H1 (cell line): ENCODE measurements at regions not wholly inside any gene's neighbourhood (a gene's known extent, or its start where the extent isn't known, plus 50 kb on each side); places are given as distances from the start of the nearest gene placed in this dataset.
A peak's percentile ranks its signal among the peaks of the same experiment; 100 is the strongest.

ENCODE experiments used
- CTCF ChIA-PET: fragments of 300-600 bp; sonication (Branson Sonifier 250); formaldehyde crosslinking; loops from one replicate; lab custom pipeline; 2021; ENCODE audit not compliant: partially characterized antibody; lab: Charles Lee
- POLR2A ChIA-PET: fragments of 300-600 bp; sonication (Branson Sonifier 250); formaldehyde crosslinking; loops from one replicate; lab custom pipeline; 2021; ENCODE audit warnings: inconsistent platforms; ENCODE audit not compliant: partially characterized antibody; lab: Charles Lee
- DNase-seq, 2 experiments: peaks; one replicate each; pipeline versions ENCODE4 v3.0.0 to v3.0.0-alpha.2; 2010 to 2022; ENCODE audit warnings: low spot score in 2 of 2, low read depth in 1 of 2, mixed read lengths in 1 of 2
- FAIRE-seq: peaks from 2 replicates; lab custom pipeline; 2011; peaks lifted over from hg19 to GRCh38; lab: Jason Lieb, UNC
- H2AFZ ChIP-seq: 2 replicates; pipeline ENCODE4 v1.8.1; 2012; ENCODE audit warnings: low read length, inconsistent platforms
- H2AK5ac ChIP-seq: 2 replicates; pipeline ENCODE4 v1.6.1; 2013; ENCODE audit warnings: low read depth, low read length
- H2BK120ac ChIP-seq: replicated peaks from 2 replicates; pipeline ENCODE3; 2013; ENCODE audit warnings: low read depth, low read length, inconsistent platforms
- H2BK12ac ChIP-seq: 2 replicates; pipeline ENCODE4 v1.6.1; 2013; ENCODE audit warnings: low read depth, low read length
- H2BK15ac ChIP-seq: 2 replicates; pipeline ENCODE4 v1.6.1; 2013; ENCODE audit warnings: low read length
- H2BK20ac ChIP-seq: 2 replicates; pipeline ENCODE4 v1.6.1; 2013; ENCODE audit warnings: low read length
- H2BK5ac ChIP-seq: 2 replicates; pipeline ENCODE4 v1.6.1; 2013; ENCODE audit warnings: low read depth, low read length
- H3K14ac ChIP-seq: 2 replicates; pipeline ENCODE4 v1.6.1; 2013; ENCODE audit warnings: inconsistent platforms; ENCODE audit not compliant: insufficient read length
- H3K18ac ChIP-seq: 2 replicates; pipeline ENCODE4 v1.6.1; 2013; ENCODE audit warnings: low read length; ENCODE audit errors: extremely low read depth
- H3K23ac ChIP-seq: 2 replicates; pipeline ENCODE4 v1.6.1; 2013; ENCODE audit warnings: inconsistent platforms; ENCODE audit not compliant: insufficient read length
- H3K23me2 ChIP-seq: 2 replicates; pipeline ENCODE4 v1.6.1; 2013; ENCODE audit warnings: low read depth, low read length
- H3K27ac ChIP-seq: 2 replicates; pipeline ENCODE4 v1.6.1; 2011; ENCODE audit warnings: low read depth, low read length, inconsistent platforms
- H3K27me3 ChIP-seq, 4 experiments: replicated peaks in 1 of 4; 1 replicate in 1 of 4; 2 replicates in 3 of 4; pipeline versions ENCODE4 v1.6.1 to v1.8.1; 2011 to 2013; ENCODE audit warnings: low read length in 3 of 4, mild to moderate bottlenecking in 3 of 4, inconsistent platforms in 2 of 4, mixed read lengths in 2 of 4, moderate library complexity in 1 of 4; ENCODE audit not compliant: control insufficient read depth in 3 of 4, insufficient read depth in 3 of 4; ENCODE audit errors: extremely low read depth in 1 of 4
- H3K36me3 ChIP-seq, 4 experiments: 2 replicates each; pipeline versions ENCODE4 v1.6.1 to v1.8.1; 2011 to 2013; ENCODE audit warnings: mild to moderate bottlenecking in 4 of 4, low read length in 3 of 4, moderate library complexity in 2 of 4, control low read depth in 1 of 4, inconsistent platforms in 1 of 4; ENCODE audit not compliant: insufficient read depth in 4 of 4, control insufficient read depth in 2 of 4
- H3K4ac ChIP-seq: replicated peaks from 2 replicates; pipeline ENCODE3; 2013; ENCODE audit warnings: low read length, low read depth, mixed read lengths, inconsistent platforms; ENCODE audit not compliant: insufficient read length
- H3K4me1 ChIP-seq, 4 experiments: replicated peaks in 1 of 4; 1 replicate in 1 of 4; 2 replicates in 3 of 4; pipeline versions ENCODE4 v1.6.1 to v1.8.1; 2011 to 2013; ENCODE audit warnings: low read length in 3 of 4, inconsistent platforms in 2 of 4, mixed read lengths in 1 of 4; ENCODE audit not compliant: insufficient read depth in 4 of 4, control insufficient read depth in 3 of 4
- H3K4me2 ChIP-seq, 2 experiments: 2 replicates each; pipeline versions ENCODE4 v1.6.1 to v1.8.1; 2011 to 2013; ENCODE audit warnings: low read depth in 2 of 2, low read length in 2 of 2, control low read depth in 1 of 2, inconsistent platforms in 1 of 2, mild to moderate bottlenecking in 1 of 2; ENCODE audit not compliant: insufficient read depth in 1 of 2
- H3K4me3 ChIP-seq, 4 experiments: fragments of 200-600, 300-600 bp in 1 of 4; sonication (generic), shearing (Covaris generic), sonication (Bioruptor Twin) in 1 of 4; 2 replicates each; pipeline versions ENCODE4 v1.5.1 to v1.8.1; 2011 to 2016; ENCODE audit warnings: low read length in 4 of 4, low read depth in 3 of 4, control low read depth in 2 of 4, inconsistent platforms in 2 of 4, mild to moderate bottlenecking in 2 of 4, mixed read lengths in 1 of 4, moderate library complexity in 1 of 4; ENCODE audit not compliant: insufficient read depth in 2 of 4; ENCODE audit errors: extremely low read depth in 1 of 4
- H3K56ac ChIP-seq: replicated peaks from 2 replicates; pipeline ENCODE3; 2013; ENCODE audit warnings: low read depth, mild to moderate bottlenecking, mixed read lengths, low read length, inconsistent platforms; ENCODE audit not compliant: insufficient read length
- H3K79me1 ChIP-seq: 2 replicates; pipeline ENCODE4 v1.6.1; 2013; ENCODE audit warnings: low read depth, low read length, control low read depth
- H3K79me2 ChIP-seq, 2 experiments: 2 replicates each; pipeline versions ENCODE4 v1.6.1 to v1.8.1; 2012 to 2013; ENCODE audit warnings: low read length in 2 of 2, mild to moderate bottlenecking in 2 of 2, inconsistent platforms in 1 of 2; ENCODE audit not compliant: insufficient read depth in 2 of 2, control insufficient read depth in 1 of 2
- H3K9ac ChIP-seq, 4 experiments: replicated peaks in 1 of 4; 1 replicate in 1 of 4; 2 replicates in 3 of 4; pipeline versions ENCODE4 v1.6.1 to v1.8.1; 2011 to 2013; ENCODE audit warnings: low read depth in 3 of 4, low read length in 3 of 4, control low read depth in 2 of 4, mild to moderate bottlenecking in 2 of 4, moderate library complexity in 2 of 4, inconsistent platforms in 1 of 4; ENCODE audit errors: extremely low read depth in 1 of 4
- H3K9me3 ChIP-seq, 2 experiments: 2 replicates each; pipeline versions ENCODE4 v1.6.1 to v1.8.1; 2012 to 2013; ENCODE audit warnings: mild to moderate bottlenecking in 2 of 2, moderate library complexity in 2 of 2, control low read depth in 1 of 2, inconsistent platforms in 1 of 2, low read depth in 1 of 2, low read length in 1 of 2, mixed read lengths in 1 of 2; ENCODE audit not compliant: insufficient read depth in 2 of 2
- H4K20me1 ChIP-seq, 2 experiments: replicated peaks in 1 of 2; 2 replicates each; pipeline versions ENCODE3 to v1.8.1; 2011 to 2013; ENCODE audit warnings: inconsistent platforms in 2 of 2, low read length in 2 of 2, mild to moderate bottlenecking in 1 of 2; ENCODE audit not compliant: insufficient read depth in 2 of 2, control insufficient read depth in 1 of 2
- H4K5ac ChIP-seq: 2 replicates; pipeline ENCODE4 v1.6.1; 2013; ENCODE audit warnings: low read length, low read depth, mixed read lengths, inconsistent platforms; ENCODE audit not compliant: insufficient read length
- H4K8ac ChIP-seq: 2 replicates; pipeline ENCODE4 v1.8.0; 2013; ENCODE audit warnings: mild to moderate bottlenecking, moderate library complexity, low read length, inconsistent platforms; ENCODE audit not compliant: insufficient read depth; ENCODE audit errors: extremely low read depth
- H4K91ac ChIP-seq: replicated peaks from 2 replicates; pipeline ENCODE3; 2013; ENCODE audit warnings: low read length, mixed read lengths, inconsistent platforms; ENCODE audit not compliant: insufficient read length
- EGR1 ChIP-seq: IDR thresholded peaks from 2 replicates; pipeline ENCODE4 v1.6.1; 2011; ENCODE audit warnings: low read depth, low read length, borderline replicate concordance
- JUND ChIP-seq: IDR thresholded peaks from 2 replicates; pipeline ENCODE4 v1.6.1; 2011; ENCODE audit warnings: mild to moderate bottlenecking, improper control_type of control experiment, low read length
- MAFK ChIP-seq: IDR thresholded peaks from 2 replicates; pipeline ENCODE4 v1.6.1; 2012; ENCODE audit warnings: low read depth, mild to moderate bottlenecking, improper control_type of control experiment, low read length
- POLR2A ChIP-seq, 2 experiments: IDR thresholded peaks; 1 replicate in 1 of 2; 2 replicates in 1 of 2; pipeline ENCODE4 v1.6.1; 2011; ENCODE audit warnings: low read depth in 2 of 2, low read length in 2 of 2, mild to moderate bottlenecking in 2 of 2; ENCODE audit errors: control extremely low read depth in 1 of 2
- RFX5 ChIP-seq: IDR thresholded peaks from 2 replicates; pipeline ENCODE4 v1.6.1; 2011; ENCODE audit warnings: low read depth, low read length, improper control_type of control experiment, borderline replicate concordance
- RNF2 ChIP-seq: fragments of 200-900, 300-1000 bp; sonication (generic); IDR thresholded peaks from 2 replicates; pipeline ENCODE4 v1.7.1; 2016; ENCODE audit warnings: borderline replicate concordance, low read depth, mild to moderate bottlenecking, antibody characterized with exemption, low read length; ENCODE audit not compliant: poor library complexity, severe bottlenecking; ENCODE audit errors: missing control alignments
- RXRA ChIP-seq: IDR thresholded peaks from 2 replicates; pipeline ENCODE4 v1.6.1; 2011; ENCODE audit warnings: low read depth, mild to moderate bottlenecking, low read length, moderate library complexity; ENCODE audit not compliant: insufficient read depth
- SAP30 ChIP-seq: fragments of 300-600 bp; sonication (generic); IDR thresholded peaks from 2 replicates; pipeline ENCODE4 v1.7.1; 2012; ENCODE audit warnings: low read length, moderate library complexity, mild to moderate bottlenecking, inconsistent platforms; ENCODE audit not compliant: insufficient read depth, insufficient replicate concordance
- SP4 ChIP-seq: IDR thresholded peaks from 2 replicates; pipeline ENCODE4 v1.6.1; 2012; ENCODE audit warnings: low read length, inconsistent platforms
- SRF ChIP-seq: IDR thresholded peaks from 2 replicates; pipeline ENCODE4 v1.6.1; 2011; ENCODE audit warnings: mild to moderate bottlenecking, low read depth, low read length, moderate library complexity
- TAF1 ChIP-seq: IDR thresholded peaks from 2 replicates; pipeline ENCODE4 v1.6.1; 2011; ENCODE audit warnings: mild to moderate bottlenecking, low read depth, low read length
- TAF7 ChIP-seq: optimal IDR thresholded peaks from 2 replicates; pipeline ENCODE3; 2011; ENCODE audit warnings: low read depth, mild to moderate bottlenecking, inconsistent platforms, low read length, moderate library complexity, borderline replicate concordance
- TCF12 ChIP-seq: IDR thresholded peaks from 2 replicates; pipeline ENCODE4 v1.6.1; 2011; ENCODE audit warnings: low read depth, mild to moderate bottlenecking, low read length
- TEAD4 ChIP-seq: IDR thresholded peaks from 2 replicates; pipeline ENCODE4 v1.6.1; 2012; ENCODE audit warnings: low read depth, low read length, inconsistent platforms, mixed read lengths
- WGBS, 2 experiments: shearing (Covaris generic) in 1 of 2; methylation state at CpG; one replicate each; pipeline versions ENCODE4 v1.1.6 to v1.1.7; 2013 to 2015; ENCODE audit warnings: low lambda C conversion rate in 2 of 2, mixed read lengths in 2 of 2, inconsistent platforms in 1 of 2, low coverage in 1 of 2, missing lambda C conversion rate in 1 of 2; ENCODE audit not compliant: insufficient replicate concordance in 2 of 2, insufficient coverage in 1 of 2, insufficient read length in 1 of 2; ENCODE audit errors: extremely low coverage in 1 of 2, missing lambda C conversion rate in 1 of 2; 5-methylcytosine and 5-hydroxymethylcytosine counted together
- TF ChIP-seq, protein P1 (sequence below): IDR thresholded peaks from 2 replicates; pipeline ENCODE4 v1.6.1; 2012; ENCODE audit warnings: inconsistent platforms

DNA sequence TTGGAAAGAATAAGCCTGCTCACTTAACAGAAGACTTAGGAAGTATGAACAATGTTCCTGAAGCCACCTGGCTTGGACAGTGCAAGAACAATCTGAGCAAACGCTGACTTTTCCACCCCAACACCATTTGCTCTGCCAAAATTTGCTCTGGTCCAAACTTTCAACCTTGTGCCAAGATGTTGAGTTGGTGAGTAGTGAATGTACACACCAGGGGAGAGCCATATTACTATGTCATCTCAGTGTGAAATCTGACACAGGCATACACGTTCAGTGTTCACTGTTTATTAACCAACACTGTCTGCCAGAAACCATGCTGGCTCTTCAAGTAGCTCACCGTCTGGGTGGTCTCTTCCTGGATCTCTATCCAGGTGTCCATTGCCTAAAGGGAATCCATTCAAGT, 152.9 kb upstream of the LPP start:
- no peak overlapping the region for H2BK120ac ChIP-seq
- H3K18ac ChIP-seq: no peak overlapping the region
- POLR2A ChIA-PET: no interaction called here
- no peak overlapping the region for H4K91ac ChIP-seq
- peak overlapping the region; percentile 36 for H2BK20ac ChIP-seq
- CTCF ChIA-PET: no interaction called here
- H3K9ac ChIP-seq: no peak overlapping the region
- no peaks in the 10 kb centered on the region for H3K9me3 ChIP-seq
- no peak overlapping the region for H3K23ac ChIP-seq
- 79% methylated on average over 3 of the region's 3 CpGs; no CpG with 5 or more reads in 1 of the 2 experiments for WGBS, 2 experiments
- no peaks in the 10 kb centered on the region; a peak in 1 of 8 replicates for H3K36me3 ChIP-seq
- peak overlapping the region; percentile 7; the same call in 1 of the 2 replicates for H2AK5ac ChIP-seq
- H3K4me3 ChIP-seq: no peak overlapping the region
- H3K79me1 ChIP-seq: no peaks in the 10 kb centered on the region
- peak overlapping the region; percentile 85; the same call in 1 of the 2 replicates for H2BK15ac ChIP-seq
- no peak overlapping the region for H3K4me2 ChIP-seq
- H3K4me1 ChIP-seq: peaks cover 0 to 14% (median 3%) of the 10 kb centered on the region in 4 experiments; a peak in 3 of 7 replicates
- H3K56ac ChIP-seq: no peak overlapping the region
- H3K79me2 ChIP-seq: no peaks in the 10 kb centered on the region
- H3K27ac ChIP-seq: no peak overlapping the region
- H2BK12ac ChIP-seq: no peak overlapping the region
- no peak overlapping the region for H3K4ac ChIP-seq
- DNase-seq (no peak), FAIRE-seq (no peak)
- H3K14ac ChIP-seq: no peak overlapping the region
- no peak overlapping the region for H4K5ac ChIP-seq
- H4K20me1 ChIP-seq: no peaks in the 10 kb centered on the region
- no peak overlapping the region for H4K8ac ChIP-seq
- no peaks in the 10 kb centered on the region for H3K23me2 ChIP-seq
- no peaks in the 10 kb centered on the region for H3K27me3 ChIP-seq
- H2BK5ac ChIP-seq: no peak overlapping the region
- no peak overlapping the region; the same call in 1 of the 2 replicates for H2AFZ ChIP-seq
- TF ChIP-seq JUND (no peak), TAF1 (no peak), RFX5 (no peak), POLR2A (IDR thresholded peaks at IDR 0.05; ENCODE audit: control extremely low read depth in 1 of 2, low read depth in 2 of 2, low read length in 2 of 2) (no peak), MAFK (no peak), TAF7 (no peak), SRF (no peak), EGR1 (no peak), TEAD4 (no peak), RNF2 (no peak), RXRA (no peak), SP4 (no peak), SAP30 (no peak), TCF12 (no peak)
- TF ChIP-seq, protein P1, sequence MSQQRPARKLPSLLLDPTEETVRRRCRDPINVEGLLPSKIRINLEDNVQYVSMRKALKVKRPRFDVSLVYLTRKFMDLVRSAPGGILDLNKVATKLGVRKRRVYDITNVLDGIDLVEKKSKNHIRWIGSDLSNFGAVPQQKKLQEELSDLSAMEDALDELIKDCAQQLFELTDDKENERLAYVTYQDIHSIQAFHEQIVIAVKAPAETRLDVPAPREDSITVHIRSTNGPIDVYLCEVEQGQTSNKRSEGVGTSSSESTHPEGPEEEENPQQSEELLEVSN: no peak
